ENCODE measurements at regions not wholly inside any gene's neighbourhood (a gene's known extent, or its start where the extent isn't known, plus 50 kb on each side); places are given as distances from the start of the nearest gene placed in this dataset.
A peak's percentile ranks its signal among the peaks of the same experiment; 100 is the strongest.
"Not testable (repeated sequence)": the region's sequence is repeated elsewhere in the genome, so short reads cannot be mapped to it uniquely, and the experiment has no call there.

DNA sequence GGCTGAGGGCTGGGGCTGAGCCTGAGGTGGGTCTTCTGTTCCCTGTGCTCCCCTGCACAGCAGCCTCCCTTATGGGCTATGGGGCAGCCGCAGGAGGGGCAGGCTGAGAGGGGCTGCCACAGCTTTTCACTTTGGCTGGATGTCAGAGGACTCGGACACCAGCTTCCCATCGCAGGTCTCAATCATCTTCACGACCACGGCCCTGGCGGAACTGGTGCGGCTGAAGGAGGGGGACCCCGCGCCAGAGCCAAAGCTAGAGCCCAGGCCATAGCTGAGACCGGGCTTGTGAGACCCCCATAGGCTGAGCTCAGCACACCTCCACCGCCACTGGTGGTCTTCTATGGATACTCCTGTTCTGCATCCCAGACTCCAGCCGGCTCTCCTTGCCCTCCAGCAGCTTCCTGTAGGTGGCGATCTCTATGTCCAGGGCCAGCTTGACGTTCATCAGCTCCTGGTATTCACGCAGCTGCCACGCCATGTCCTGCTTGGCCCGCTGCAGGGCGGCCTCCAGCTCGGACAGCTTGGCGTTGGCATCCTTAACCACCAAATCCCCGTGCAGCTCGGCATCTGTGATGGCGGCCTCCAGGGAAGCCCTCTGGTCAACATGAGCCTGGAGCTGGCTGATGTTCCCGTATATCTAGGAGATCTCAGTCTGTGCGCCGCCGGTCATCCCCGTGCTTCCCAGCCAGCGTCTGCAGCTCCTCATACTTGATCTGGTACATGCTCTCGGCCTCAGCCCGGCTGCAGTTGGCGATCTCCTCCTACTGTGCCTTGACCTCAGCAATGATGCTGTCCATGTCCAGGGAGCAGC is 181.7 kb upstream of the SYNPR start:
- DNase-seq (ENCODE audit: low spot score) = no peak

DNA sequence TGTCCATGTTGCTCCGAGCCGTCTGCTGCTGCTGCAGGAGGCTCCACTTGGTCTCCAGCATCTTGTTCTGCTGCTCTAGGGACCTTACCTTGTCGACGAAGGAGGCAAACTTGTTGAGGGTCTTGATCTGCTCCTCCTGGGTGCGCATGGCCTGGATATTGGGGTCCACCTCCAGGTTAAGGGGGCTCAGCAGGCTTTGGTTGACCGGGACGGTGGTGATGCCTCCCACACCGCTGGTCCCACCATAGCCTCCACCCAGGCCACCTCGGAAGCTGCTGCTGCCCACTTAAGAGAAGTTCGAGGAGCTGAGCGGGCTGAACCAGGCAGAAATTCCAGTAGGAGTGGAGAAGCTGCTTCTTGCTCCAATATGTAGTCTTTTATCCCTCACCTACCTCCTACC is 180.7 kb upstream of the SYNPR start:
- DNase-seq (ENCODE audit: low spot score) = no peak

DNA sequence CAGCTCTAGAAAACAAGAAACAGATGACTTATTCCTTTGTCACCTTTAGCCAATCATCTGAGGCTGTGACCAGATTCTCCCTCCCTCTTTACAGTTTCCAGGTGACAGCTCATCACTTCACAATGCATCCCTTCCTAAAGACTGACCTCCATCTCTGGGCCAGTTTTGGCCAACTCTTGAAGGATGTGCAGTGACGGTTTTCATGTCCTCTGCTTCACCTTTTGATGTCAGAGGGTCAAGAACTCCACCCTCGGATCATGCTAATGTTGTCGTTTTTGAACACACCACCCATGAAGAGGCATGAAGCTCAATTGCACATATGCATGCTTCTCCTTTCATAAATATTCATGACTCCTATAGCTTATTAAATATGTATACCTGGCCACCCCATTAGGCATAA is 161.2 kb upstream of the SYNPR start:
- no peak for DNase-seq (ENCODE audit: low spot score)

DNA sequence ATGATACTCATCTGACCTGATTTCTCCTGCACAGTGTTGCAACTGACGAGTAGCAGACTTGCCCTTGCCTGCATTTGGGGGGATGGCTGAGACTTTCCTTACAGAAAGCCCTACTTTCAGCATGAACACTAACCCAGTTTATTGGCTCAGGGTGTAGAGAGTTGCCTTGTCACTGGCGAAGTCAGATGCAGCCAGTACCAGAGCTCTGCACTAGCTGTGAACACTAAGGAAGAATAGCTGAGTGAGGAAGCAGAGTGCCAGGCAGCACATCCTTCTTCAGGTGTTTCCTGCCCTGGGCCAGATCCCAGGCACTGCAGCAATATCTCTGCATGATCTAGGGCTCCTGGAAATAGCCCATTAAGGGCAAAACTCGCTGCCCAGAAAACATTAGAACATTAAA is 154.0 kb upstream of the SYNPR start:
- DNase-seq (ENCODE audit: low spot score) = no peak

DNA sequence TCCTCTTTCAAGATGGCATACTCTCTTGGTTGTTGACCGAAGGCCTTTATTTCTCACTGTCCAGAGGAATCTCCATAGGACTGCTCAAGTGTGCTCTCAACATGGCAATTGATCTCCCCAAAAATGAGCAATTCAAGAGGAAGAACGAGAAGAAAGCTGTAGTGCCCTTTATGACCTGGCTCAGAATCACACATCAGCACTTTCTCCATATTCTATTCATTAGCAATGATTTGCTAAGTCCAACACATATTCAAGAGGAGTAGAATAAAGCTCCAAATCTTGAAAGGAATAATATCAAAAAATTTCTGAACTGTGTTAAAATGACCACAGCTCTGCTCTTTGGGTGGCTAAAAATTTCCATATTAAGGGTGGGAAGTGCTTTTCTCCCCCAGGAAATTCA is 151.6 kb upstream of the SYNPR start:
- DNase-seq (ENCODE audit: low spot score) = no peak

DNA sequence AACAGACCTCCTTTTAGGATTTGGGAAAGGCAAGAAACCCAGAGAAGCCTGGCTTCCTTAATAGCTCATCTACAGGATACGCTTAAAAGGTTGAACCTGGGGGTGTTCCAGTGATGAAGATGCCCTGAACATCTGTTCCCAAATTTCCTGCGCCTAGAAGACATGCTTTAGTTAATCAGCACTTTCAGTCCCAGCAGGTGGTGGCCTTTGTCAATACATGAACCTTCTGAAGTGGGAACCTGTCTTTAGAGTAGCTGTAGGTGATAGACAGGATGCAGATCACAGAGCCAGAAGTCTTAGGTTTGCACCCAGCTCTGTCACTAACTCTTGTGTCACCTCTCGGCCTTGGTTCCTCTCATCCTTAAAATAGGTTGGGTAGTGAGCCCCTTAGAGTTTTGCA is 149.7 kb upstream of the SYNPR start:
- DNase-seq (ENCODE audit: low spot score) = no peak

DNA sequence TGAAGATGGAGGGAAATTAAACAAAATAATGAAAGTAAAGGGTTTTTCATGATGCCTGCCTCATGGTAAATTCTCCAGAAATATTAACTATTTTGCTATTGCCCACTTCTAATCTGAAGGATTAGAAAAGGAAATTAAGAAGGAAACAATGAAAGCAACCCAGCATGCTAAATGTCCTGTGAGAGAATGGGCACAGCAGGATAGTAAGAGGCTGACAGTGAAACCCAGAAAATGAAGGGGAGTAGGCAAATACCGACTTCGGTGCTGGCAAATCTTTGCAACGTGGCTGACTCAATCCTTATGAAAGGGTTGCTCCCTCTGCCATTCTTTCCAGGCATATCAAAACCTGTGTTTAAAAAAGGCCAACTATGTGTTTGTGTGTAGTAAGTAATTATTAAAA is 147.5 kb upstream of the SYNPR start:
- no peak for DNase-seq (ENCODE audit: low spot score)

DNA sequence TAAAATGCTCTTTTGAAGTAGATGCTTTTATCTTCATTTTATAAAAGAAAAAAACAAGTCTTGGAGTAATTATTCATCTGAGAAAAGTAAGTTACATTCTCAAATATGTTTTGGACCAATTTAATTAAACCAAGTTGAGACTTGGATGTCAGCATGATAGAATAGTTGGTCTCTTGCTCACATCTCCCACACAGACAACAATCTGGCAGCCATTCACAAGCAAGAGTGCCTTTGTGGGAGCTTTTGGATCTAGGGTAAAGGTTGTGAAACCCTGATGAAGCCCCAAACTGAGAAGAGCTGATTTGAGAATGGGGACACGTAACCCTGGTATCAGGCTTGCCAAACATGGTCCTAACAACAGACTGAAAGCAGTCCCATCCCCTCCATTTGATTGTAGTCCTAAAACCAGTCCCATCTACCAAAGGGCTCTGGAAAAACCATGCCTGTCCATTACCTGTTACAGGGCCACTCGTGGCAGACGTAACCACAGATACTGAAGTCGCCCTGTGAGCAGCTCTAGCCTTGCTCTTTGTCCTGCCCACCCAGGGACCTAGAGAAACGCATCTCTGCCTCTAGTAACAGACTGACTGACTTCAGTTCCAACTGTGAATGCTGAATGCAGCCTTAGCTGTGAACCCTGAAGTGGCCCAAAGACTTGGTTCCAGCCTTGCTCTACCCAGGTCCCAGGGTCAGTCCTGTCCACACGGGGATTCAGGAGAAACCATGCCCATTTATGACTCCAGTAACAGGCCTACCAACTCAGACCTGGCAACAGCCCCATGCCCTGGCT is 145.5 kb upstream of the SYNPR start:
- no peak for DNase-seq (ENCODE audit: low spot score)

DNA sequence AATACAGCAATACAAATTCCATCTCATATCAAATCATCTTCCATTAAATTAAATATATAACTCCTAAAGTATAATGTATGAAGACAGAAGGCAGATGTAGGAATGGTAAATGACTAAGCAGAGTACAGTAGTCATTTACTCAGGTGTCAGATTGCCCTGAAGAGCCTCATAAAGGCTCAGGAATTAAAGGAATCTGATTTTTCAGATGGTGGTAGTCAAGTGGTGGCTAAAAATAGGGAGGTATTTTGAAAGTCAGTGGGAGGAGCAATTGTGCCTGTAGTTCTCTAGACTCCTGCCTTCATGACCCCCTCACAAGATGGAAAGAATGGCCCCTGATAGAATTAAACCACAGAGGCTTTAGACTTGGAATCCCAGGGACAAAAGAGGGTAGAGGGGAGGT is 142.7 kb upstream of the SYNPR start:
- DNase-seq (ENCODE audit: low spot score) = no peak

DNA sequence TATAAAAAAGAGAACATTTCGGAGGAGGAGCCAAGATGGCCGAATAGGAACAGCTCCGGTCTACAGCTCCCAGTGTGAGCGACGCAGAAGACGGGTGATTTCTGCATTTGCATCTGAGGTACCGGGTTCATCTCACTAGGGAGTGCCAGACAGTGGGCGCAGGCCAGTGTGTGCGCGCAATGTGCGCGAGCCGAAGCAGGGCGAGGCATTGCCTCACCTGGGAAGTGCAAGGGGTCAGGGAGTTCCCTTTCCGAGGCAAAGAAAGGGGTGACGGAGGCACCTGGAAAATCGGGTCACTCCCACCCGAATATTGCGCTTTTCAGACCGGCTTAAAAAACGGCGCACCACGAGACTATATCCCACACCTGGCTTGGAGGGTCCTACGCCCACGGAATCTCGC is 141.9 kb upstream of the SYNPR start:
- not testable (repeated sequence) for DNase-seq (ENCODE audit: low spot score)

DNA sequence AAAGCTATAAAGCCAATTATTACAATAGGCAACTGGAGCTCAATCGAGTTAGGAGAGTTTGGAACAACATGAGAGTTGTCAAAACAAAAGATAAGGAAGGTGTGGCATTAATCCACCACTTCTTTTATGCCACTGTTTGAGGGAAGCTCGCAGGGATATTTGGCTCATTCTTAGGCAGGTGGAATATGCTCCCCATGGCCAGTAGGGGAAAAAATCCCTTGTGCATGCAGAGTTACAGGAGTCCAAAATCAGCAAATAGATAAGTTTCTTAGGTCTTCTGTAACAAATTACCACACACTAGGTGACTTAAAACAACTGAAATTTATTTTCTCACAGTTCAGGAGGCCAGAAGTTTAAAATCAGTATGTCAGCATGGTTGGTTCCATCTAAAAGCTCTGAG is 135.4 kb upstream of the SYNPR start:
- no peak for DNase-seq (ENCODE audit: low spot score)

DNA sequence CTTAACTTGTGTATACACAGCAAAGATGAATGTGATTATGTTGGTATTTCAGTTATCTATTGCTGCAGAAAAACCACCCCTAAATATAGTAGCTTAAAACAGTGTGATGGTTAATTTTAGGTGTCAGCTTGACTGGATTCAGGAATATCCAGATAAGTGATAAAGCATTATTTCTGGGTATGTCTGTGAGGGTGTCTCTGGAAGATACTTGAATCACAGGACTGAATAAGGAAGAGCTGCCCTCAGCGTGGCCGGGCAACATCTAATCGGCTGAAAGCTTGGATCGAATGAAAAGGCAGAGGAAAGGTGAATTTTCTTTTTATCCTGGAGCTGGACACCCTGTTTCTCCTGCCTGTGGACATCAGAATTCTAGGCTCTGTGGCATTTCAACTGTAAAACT is 132.0 kb upstream of the SYNPR start:
- DNase-seq (ENCODE audit: low spot score) = no peak

DNA sequence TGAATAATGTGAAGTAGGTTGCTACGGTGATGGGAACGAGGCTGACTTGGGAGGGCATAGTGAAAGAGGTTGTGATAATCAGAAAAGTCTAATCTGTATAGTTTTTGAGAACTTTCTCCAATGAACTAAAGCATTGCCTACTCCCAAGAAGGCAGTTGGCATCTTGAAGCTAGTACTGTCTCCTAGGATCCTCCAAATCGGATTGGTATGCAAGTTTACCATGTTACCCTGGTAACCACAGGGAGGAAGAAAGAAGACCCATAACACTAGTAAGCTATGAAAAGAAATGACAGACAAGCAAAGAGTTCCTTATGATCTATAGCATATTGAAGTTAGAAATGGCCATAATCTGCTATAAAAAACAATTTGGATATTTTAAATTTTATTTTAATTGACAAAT is 127.2 kb upstream of the SYNPR start:
- no peak for DNase-seq (ENCODE audit: low spot score)

DNA sequence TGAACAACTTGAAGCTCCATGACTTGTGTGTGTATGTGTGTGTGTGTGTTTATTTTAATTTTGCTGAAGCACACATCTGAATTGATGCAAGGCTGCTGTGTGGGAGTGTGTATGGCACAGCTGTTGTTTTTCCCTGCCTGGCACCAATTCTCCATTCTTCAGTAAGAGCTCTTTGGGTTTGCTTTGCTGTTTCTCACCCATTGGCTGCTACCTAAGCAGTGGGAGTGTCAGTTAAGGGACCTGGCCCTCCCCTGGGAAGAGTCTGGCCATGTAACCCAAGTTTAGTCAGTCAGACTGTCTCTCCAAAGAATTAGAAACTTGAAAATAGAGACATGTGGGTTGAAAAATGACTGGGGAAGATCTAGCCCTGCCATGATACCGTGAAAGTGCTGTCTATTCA is 126.2 kb upstream of the SYNPR start:
- DNase-seq (ENCODE audit: low spot score) = no peak

DNA sequence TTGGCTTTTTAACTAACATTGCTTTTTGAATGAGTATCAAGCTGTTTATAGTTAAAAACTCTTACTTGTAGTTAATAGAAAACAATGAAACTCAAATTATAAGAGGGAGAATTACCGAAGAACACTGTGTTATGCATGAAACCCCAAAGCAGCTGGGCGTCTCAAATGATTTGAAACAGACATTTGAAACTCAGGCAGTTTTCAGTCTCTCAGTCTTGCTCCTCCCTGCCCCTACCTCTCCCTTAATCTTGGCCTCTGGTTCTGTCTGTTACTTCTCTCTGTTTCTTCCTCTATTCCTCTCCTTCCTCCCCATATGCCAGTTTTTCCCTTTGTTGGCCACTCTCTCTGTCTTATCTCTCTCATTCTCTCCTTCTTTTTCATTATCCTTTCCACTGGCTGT is 118.3 kb upstream of the SYNPR start:
- DNase-seq (ENCODE audit: low spot score) = no peak

DNA sequence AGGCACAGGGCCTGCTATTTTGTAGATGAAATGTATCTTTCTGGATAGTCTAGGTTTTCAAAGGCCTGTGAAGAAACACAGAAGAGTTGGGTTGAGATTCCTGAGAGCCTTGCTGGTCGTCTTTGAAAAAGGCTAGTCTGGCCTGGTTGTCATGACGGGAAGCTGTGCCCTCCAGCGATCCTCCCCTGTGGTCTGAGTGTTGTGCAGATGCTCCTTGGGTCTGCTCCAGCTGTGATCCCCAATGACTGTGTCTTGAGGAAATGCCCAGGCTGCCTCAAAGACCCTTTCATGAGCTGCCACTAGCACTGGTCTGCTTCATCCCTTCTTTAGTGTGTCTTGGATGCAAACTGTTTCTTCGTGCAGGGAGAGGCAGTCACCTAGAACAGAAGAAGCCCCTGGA is 111.0 kb upstream of the SYNPR start:
- no peak for DNase-seq (ENCODE audit: low spot score)

DNA sequence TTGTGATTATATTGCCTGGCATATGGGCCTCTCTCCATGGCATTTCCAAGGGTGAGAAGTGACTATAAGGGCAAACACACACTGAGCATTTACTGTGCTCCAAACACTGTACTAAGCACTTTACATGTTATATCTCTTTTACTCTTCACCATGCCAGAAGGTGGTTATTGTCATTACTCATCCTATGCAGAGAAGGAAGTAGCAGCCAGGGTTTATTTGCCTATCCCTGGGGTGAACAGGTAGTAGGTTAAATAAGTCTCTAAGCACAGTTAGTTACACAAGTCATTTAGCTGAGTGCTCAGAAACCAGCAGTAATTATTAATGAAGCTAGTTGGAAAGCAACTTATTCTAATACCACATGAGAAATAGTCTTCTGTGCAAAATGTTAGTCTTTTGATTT is 109.9 kb upstream of the SYNPR start:
- DNase-seq (ENCODE audit: low spot score) = no peak

DNA sequence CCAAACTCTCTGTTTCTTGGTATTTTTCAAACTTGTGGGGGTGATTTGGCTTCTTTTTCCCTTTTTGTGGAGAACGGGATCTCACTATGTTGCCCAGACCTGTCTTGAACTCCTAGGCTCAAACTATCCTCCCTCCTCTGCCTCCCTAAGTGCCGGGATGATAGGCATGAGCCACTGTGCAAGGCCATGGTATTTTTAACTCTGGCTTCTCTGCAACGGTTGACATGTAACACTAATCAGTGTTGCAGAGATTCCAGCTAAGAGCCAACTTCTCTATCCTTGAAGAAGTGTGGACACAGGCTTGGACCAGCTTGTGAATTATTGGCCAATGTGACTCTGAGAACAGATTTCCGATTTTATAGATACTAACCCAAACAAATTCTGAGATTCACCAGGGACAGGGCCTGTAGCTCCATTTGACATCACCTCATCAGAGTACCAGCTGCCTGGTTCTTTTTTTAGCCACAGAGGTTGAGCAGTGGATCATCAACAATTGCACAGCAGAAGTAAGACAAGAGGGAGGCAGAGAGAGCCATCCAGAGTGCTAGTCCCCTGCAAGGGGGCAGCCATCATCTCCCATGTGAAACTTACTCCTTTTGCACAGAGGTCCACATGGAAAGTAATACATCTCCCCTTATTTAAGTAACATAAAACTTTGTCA is 98.1 kb upstream of the SYNPR start:
- no peak for DNase-seq (ENCODE audit: low spot score)

DNA sequence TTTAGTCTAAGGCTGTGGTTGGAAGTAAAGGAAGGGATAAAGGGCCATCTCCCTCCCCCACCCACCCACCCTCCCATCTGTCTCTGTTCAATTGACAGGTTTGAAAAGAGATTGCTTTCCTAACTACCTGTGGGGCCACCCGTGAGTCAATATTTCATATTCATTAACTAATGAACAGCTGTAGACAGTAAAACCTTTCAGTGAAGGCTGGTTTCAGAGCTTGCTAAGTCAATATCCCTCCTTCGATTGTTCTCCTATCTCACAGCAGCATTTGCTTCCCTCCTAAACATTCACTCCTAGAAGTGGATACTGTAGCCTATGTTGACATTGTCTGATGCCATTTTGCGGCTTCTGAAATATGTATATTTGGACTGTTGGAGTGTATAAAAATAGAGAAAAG is 85.9 kb upstream of the SYNPR start:
- DNase-seq (ENCODE audit: low spot score) = no peak

DNA sequence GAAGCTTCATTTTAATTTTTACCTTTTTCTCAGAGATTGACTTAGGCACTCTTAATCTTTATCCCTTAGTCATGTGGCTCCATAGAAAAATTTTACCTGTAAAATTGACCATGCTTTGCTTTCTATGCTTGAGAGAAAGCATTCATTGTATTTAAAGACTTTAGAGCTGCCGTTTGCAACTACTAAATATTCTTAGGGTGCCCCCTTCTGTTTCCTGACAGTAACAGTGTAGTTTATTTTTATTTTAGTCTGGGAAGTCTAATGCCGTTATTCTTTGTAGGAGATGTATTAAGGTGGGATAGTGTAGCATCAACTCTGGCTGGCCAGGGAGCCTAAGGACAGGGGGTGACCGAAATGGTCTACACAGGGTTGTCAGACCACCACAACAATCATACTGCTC is 84.5 kb upstream of the SYNPR start:
- peak; percentile 36 for DNase-seq (ENCODE audit: low spot score)

DNA sequence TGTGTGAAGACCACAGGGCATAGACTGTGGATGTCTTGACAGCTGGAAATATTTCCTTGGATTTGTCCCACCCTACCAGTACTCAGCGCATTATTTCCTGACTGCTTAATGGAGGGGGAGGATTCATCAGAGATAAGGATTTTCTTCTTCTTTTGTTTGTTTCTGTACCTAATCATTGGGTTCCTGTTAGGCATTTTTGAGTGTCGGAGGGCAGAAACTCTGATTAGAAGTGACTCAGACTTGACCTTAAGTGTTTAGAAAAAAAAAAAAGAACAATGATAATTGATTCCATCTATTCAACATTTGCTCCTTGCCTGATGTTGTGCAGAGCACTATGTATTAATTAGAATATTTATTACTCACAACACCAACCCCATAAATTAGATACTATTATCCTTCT is 78.5 kb upstream of the SYNPR start:
- DNase-seq (ENCODE audit: low spot score) = no peak

DNA sequence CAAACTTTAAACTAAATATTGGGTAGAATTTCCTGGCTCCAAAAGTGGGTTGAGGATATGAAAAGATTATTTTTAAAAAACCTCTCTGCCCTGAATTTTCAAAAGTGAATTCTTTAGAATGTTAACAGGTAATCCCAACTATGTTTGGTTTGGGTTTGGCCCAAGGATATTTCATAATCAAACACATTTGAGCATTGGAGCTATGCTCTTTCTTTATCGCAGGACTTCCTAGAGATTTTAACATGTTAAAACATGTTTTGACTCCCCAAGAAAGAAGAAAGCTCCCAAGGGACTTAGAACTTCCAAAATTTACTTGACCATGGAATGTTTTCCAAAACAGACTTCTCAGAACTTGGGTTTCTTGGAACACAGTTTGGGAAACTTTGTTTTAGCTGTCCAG is 75.6 kb upstream of the SYNPR start:
- DNase-seq (ENCODE audit: low spot score) = no peak

DNA sequence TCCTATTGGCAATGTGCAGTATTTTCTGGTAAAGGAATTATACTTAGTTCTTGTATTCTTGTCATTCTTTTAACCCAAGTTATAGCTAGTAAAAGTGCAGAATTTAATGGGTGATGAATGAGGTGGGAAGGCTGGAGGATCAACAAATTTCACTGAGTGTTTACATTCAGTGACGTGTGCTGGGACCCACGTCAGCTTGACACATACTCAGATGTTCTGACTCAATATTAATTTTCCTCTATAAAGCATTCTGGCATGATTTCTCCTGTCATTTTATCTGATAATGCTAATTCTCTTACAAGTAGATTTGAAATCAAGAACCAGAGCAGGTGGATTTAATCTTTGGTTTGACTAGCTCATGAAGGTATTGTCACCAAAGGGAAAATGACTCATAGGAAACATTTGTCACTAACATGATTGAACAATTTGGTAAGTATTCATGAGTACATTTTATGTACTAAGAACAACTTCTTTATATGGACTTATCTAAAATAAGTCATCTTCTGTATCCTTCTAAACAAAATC is 71.0 kb upstream of the SYNPR start:
- no peak for DNase-seq (ENCODE audit: low spot score)

Measured in globus pallidus (tissue), 1 donor.